PFSK-1 (cell line): ENCODE measurements at regions not wholly inside any gene's neighbourhood (a gene's known extent, or its start where the extent isn't known, plus 50 kb on each side); places are given as distances from the start of the nearest gene placed in this dataset.

Source experiments
- FOXP2 ChIP-seq: optimal IDR thresholded peaks from 2 replicates; pipeline ENCODE3; 2011; ENCODE audit warnings: borderline replicate concordance, control low read depth, inconsistent platforms; ENCODE audit not compliant: insufficient read depth; ENCODE audit errors: extremely low read length, extremely low read depth
- POLR2AphosphoS5 ChIP-seq: IDR thresholded peaks from 2 replicates; pipeline ENCODE4 v1.6.1; 2012; ENCODE audit warnings: low read depth, mild to moderate bottlenecking, control low read depth, low read length, moderate library complexity
- SIN3A ChIP-seq: IDR thresholded peaks from 2 replicates; pipeline ENCODE4 v1.6.1; 2012; ENCODE audit warnings: mild to moderate bottlenecking, low read length, moderate library complexity, borderline replicate concordance; ENCODE audit not compliant: insufficient read depth
- TAF1 ChIP-seq: IDR thresholded peaks from 2 replicates; pipeline ENCODE4 v1.6.1; 2012; ENCODE audit warnings: low read length, control low read depth, borderline replicate concordance; ENCODE audit not compliant: insufficient read depth
- TF ChIP-seq, protein P1 (sequence below), 2 experiments: IDR thresholded peaks; 2 replicates each; pipeline versions ENCODE4 v1.6.1 to v1.8.0; 2011 to 2012; ENCODE audit warnings: low read depth in 2 of 2, low read length in 2 of 2, control low read depth in 1 of 2, inconsistent platforms in 1 of 2, mild to moderate bottlenecking in 1 of 2, moderate library complexity in 1 of 2; ENCODE audit not compliant: insufficient read depth in 1 of 2

DNA sequence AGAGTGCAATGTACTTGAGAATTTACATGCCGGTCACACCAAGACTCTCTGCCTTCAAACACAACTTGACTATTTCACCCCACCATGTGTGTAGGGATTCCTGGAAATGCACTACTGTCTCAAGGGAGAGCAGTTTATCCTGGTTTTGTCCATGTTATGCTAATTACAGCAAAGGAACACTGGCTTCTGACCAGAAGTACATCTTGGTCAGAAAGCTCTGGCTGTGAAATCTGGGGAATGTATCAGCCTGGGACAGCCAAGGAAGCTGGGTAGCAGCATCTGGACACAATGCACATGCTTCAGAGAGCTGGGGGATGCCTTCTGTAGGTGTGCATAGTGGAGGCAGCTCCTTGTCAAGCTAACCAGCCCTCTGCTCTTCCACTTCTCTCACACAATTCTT, 1432.6 kb upstream of the TENM3 start:
- TF ChIP-seq, protein P1, sequence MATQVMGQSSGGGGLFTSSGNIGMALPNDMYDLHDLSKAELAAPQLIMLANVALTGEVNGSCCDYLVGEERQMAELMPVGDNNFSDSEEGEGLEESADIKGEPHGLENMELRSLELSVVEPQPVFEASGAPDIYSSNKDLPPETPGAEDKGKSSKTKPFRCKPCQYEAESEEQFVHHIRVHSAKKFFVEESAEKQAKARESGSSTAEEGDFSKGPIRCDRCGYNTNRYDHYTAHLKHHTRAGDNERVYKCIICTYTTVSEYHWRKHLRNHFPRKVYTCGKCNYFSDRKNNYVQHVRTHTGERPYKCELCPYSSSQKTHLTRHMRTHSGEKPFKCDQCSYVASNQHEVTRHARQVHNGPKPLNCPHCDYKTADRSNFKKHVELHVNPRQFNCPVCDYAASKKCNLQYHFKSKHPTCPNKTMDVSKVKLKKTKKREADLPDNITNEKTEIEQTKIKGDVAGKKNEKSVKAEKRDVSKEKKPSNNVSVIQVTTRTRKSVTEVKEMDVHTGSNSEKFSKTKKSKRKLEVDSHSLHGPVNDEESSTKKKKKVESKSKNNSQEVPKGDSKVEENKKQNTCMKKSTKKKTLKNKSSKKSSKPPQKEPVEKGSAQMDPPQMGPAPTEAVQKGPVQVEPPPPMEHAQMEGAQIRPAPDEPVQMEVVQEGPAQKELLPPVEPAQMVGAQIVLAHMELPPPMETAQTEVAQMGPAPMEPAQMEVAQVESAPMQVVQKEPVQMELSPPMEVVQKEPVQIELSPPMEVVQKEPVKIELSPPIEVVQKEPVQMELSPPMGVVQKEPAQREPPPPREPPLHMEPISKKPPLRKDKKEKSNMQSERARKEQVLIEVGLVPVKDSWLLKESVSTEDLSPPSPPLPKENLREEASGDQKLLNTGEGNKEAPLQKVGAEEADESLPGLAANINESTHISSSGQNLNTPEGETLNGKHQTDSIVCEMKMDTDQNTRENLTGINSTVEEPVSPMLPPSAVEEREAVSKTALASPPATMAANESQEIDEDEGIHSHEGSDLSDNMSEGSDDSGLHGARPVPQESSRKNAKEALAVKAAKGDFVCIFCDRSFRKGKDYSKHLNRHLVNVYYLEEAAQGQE (IDR thresholded peaks at IDR 0.05; ENCODE audit: insufficient read depth in 1 of 2, low read depth in 2 of 2, low read length in 2 of 2) = no peak
- TF ChIP-seq FOXP2 (no peak), TAF1 (no peak), POLR2AphosphoS5 (no peak)

GRCh38 chr4:180811556-180811955, 1431.6 kb upstream of the TENM3 start:
- TF ChIP-seq, protein P1 (IDR thresholded peaks at IDR 0.05; ENCODE audit: insufficient read depth in 1 of 2, low read depth in 2 of 2, low read length in 2 of 2) = no peak

GRCh38 chr4:180812783-180813182, 1430.4 kb upstream of the TENM3 start:
- TF ChIP-seq POLR2AphosphoS5 (no peak), TAF1 (no peak), FOXP2 (no peak), SIN3A (no peak)
- TF ChIP-seq, protein P1 (IDR thresholded peaks at IDR 0.05; ENCODE audit: insufficient read depth in 1 of 2, low read depth in 2 of 2, low read length in 2 of 2) = no peak

- TF ChIP-seq SIN3A (no peak), FOXP2 (no peak), POLR2AphosphoS5 (no peak), TAF1 (no peak)
- TF ChIP-seq, protein P1 (IDR thresholded peaks at IDR 0.05; ENCODE audit: insufficient read depth in 1 of 2, low read depth in 2 of 2, low read length in 2 of 2) = no peak
Measured at GRCh38 chr4:180814875-180815417, 1428.3 kb upstream of the TENM3 start.

DNA sequence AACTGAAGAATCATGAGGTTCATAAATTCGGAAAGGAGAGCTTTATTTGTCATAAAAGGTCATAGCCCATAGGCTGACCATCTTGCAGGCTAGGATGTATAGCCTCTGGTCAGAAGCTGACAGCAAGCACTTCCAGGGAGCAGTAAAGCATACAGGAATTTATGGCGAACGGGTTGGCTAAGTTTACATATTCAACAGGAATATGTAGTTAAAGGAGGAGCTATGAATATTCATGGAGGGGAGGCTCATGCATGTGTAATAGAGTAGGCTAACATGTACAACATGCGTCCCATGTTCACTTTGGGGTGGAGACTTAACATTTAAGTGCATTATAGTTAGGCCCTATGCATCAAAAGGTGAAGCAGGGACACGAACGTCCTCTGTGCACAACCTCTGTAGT, 1425.7 kb upstream of the TENM3 start:
- TF ChIP-seq SIN3A = no peak
- TF ChIP-seq, protein P1 (IDR thresholded peaks at IDR 0.05; ENCODE audit: insufficient read depth in 1 of 2, low read depth in 2 of 2, low read length in 2 of 2) = no peak
- TF ChIP-seq TAF1 = no peak
- no peak for TF ChIP-seq POLR2AphosphoS5
- TF ChIP-seq FOXP2 = no peak
